Neural progenitor cell (in vitro differentiated cells): ENCODE measurements at regions not wholly inside any gene's neighbourhood (a gene's known extent, or its start where the extent isn't known, plus 50 kb on each side); places are given as distances from the start of the nearest gene placed in this dataset.

Experiments used
- DNase-seq: peaks from one replicate; pipeline ENCODE4 v3.0.0-alpha.2; 2016; ENCODE audit warnings: low spot score
- H2AFZ ChIP-seq: fragments of 200-600 bp; sonication (generic); replicated peaks from 2 replicates; pipeline ENCODE4 v1.6.1; 2016; ENCODE audit warnings: antibody characterized with exemption
- H3F3A ChIP-seq: fragments of 200-600 bp; sonication (generic); 2 replicates; pipeline ENCODE4 v1.6.1; 2016; ENCODE audit warnings: antibody characterized with exemption, low read depth
- H3K27ac ChIP-seq: fragments of 200-600 bp; sonication (generic); 2 replicates; pipeline ENCODE4 v1.5.1; 2016; ENCODE audit warnings: mild to moderate bottlenecking
- H3K27me3 ChIP-seq: fragments of 200-600 bp; sonication (generic); 2 replicates; pipeline ENCODE4 v1.6.1; 2016; ENCODE audit warnings: mild to moderate bottlenecking, moderate library complexity
- H3K36me3 ChIP-seq: fragments of 200-600 bp; sonication (generic); 2 replicates; pipeline ENCODE4 v1.5.1; 2016
- H3K4me1 ChIP-seq: fragments of 200-600 bp; sonication (generic); 2 replicates; pipeline ENCODE4 v1.6.1; 2016; ENCODE audit warnings: mixed run types
- H3K4me2 ChIP-seq: fragments of 200-600 bp; sonication (generic); 2 replicates; pipeline ENCODE4 v1.6.1; 2016
- H3K4me3 ChIP-seq: fragments of 200-600 bp; sonication (generic); 2 replicates; pipeline ENCODE4 v1.5.1; 2016
- H3K79me2 ChIP-seq: fragments of 200-600 bp; sonication (generic); 2 replicates; pipeline ENCODE4 v1.6.1; 2016; ENCODE audit warnings: low read depth
- H3K9ac ChIP-seq: fragments of 200-600 bp; sonication (generic); 2 replicates; pipeline ENCODE4 v1.6.1; 2016
- H3K9me3 ChIP-seq: fragments of 200-600 bp; sonication (generic); 2 replicates; pipeline ENCODE4 v1.5.1; 2016; ENCODE audit warnings: low read depth
- H4K20me1 ChIP-seq: fragments of 200-600 bp; sonication (generic); 2 replicates; pipeline ENCODE4 v1.6.1; 2016; ENCODE audit warnings: low read depth
- H3K27ac Mint-ChIP-seq: 3 replicates; pipeline ENCODE4 v1.8.0; 2021; ENCODE audit warnings: mixed read lengths
- H3K27me3 Mint-ChIP-seq: 2 replicates; pipeline ENCODE4 v1.8.0; 2022; ENCODE audit warnings: low read depth, mild to moderate bottlenecking, inconsistent platforms, moderate library complexity, mixed read lengths; ENCODE audit not compliant: insufficient read depth
- H3K36me3 Mint-ChIP-seq: 3 replicates; pipeline ENCODE4 v1.8.0; 2021; ENCODE audit warnings: mixed read lengths
- H3K4me1 Mint-ChIP-seq: 3 replicates; pipeline ENCODE4 v1.8.0; 2021; ENCODE audit warnings: mixed read lengths
- H3K4me3 Mint-ChIP-seq: 3 replicates; pipeline ENCODE4 v1.8.0; 2021; ENCODE audit warnings: mild to moderate bottlenecking, moderate library complexity, mixed read lengths
- H3K9me3 Mint-ChIP-seq: 3 replicates; pipeline ENCODE4 v1.8.0; 2020; ENCODE audit warnings: mixed read lengths
- EZH2 ChIP-seq: fragments of 200-600 bp; sonication (generic); IDR thresholded peaks from 2 replicates; pipeline ENCODE4 v1.6.1; 2017; ENCODE audit warnings: antibody characterized with exemption, mild to moderate bottlenecking, moderate library complexity
- EZH2phosphoT487 ChIP-seq: fragments of 200-600 bp; sonication (generic); IDR thresholded peaks from 2 replicates; pipeline ENCODE4 v1.6.1; 2017; ENCODE audit warnings: antibody characterized with exemption
- TF ChIP-seq, protein P1 (sequence below): fragments of 200-600 bp; sonication (generic); IDR thresholded peaks from 2 replicates; pipeline ENCODE4 v1.5.1; 2017; ENCODE audit warnings: antibody characterized with exemption, mild to moderate bottlenecking

DNA sequence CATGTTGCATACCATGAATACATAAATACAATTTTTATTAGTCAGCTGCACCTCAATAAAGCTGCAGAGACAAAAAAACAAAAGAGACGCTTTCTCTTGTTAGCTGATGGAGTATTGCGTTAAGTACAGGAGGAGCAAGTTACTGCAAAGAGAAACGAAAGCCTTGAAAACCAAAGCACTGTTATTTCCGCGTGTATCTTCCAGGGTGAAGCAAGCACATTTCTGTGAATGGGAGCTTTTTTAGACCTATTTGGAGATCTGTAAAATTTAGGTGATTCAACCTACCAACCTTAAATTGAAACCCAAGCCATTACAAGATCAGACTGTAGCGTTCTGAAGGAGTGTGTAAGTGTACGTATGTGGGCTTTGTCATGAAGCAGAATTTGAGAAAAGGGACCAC lies 390.4 kb downstream of the SOX9 start:
- peaks cover 15% of the 10 kb centered on the region for H3F3A ChIP-seq
- no peaks in the 10 kb centered on the region for H4K20me1 ChIP-seq
- Mint-ChIP-seq H3K9me3 (no peaks in the 10 kb centered on the region), H3K36me3 (no peaks in the 10 kb centered on the region), H3K4me3 (no peak overlapping the region), H3K4me1 (peaks cover 51% of the 10 kb centered on the region), H3K27ac (no peak overlapping the region), H3K27me3 (peaks cover 2% of the 10 kb centered on the region)
- no peaks in the 10 kb centered on the region for H3K27me3 ChIP-seq
- TF ChIP-seq EZH2 (no peak), EZH2phosphoT487 (no peak)
- TF ChIP-seq, protein P1, sequence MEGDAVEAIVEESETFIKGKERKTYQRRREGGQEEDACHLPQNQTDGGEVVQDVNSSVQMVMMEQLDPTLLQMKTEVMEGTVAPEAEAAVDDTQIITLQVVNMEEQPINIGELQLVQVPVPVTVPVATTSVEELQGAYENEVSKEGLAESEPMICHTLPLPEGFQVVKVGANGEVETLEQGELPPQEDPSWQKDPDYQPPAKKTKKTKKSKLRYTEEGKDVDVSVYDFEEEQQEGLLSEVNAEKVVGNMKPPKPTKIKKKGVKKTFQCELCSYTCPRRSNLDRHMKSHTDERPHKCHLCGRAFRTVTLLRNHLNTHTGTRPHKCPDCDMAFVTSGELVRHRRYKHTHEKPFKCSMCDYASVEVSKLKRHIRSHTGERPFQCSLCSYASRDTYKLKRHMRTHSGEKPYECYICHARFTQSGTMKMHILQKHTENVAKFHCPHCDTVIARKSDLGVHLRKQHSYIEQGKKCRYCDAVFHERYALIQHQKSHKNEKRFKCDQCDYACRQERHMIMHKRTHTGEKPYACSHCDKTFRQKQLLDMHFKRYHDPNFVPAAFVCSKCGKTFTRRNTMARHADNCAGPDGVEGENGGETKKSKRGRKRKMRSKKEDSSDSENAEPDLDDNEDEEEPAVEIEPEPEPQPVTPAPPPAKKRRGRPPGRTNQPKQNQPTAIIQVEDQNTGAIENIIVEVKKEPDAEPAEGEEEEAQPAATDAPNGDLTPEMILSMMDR: no peak
- H2AFZ ChIP-seq: no peak overlapping the region
- H3K9ac ChIP-seq: no peak overlapping the region
- H3K9me3 ChIP-seq: no peaks in the 10 kb centered on the region
- no peak overlapping the region for H3K4me3 ChIP-seq
- no peaks in the 10 kb centered on the region for H3K79me2 ChIP-seq
- H3K36me3 ChIP-seq: no peaks in the 10 kb centered on the region
- H3K4me2 ChIP-seq: no peak overlapping the region
- H3K27ac ChIP-seq: no peak overlapping the region
- peaks cover 41% of the 10 kb centered on the region for H3K4me1 ChIP-seq
- no peak for DNase-seq

DNA sequence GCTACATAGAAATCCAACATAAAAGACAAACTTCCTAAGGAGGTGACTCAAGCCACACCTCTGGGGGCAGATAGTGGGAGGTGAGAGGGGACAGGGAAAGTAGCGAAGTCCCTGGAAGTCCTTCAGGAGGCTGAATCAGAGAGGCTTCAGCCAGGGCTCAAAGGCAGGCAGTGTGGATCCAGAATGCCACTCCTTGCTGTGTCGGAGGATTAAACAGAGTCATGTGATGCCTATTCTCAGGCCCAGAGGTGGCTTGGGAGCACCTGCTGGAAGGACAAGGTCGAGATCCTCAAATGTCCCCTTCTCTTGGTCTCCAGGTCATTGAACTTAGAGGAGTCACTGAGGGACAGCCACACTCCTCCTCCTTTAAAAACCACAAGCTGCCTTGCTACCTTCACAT lies 391.1 kb downstream of the SOX9 start:
- H3K9me3 ChIP-seq: no peaks in the 10 kb centered on the region
- no peak overlapping the region for H3K9ac ChIP-seq
- Mint-ChIP-seq H3K9me3 (no peaks in the 10 kb centered on the region), H3K36me3 (no peaks in the 10 kb centered on the region), H3K4me1 (peaks cover 55% of the 10 kb centered on the region), H3K27ac (no peak overlapping the region), H3K4me3 (no peak overlapping the region), H3K27me3 (peaks cover 2% of the 10 kb centered on the region)
- no peaks in the 10 kb centered on the region for H3K79me2 ChIP-seq
- H3K27ac ChIP-seq: no peak overlapping the region
- H2AFZ ChIP-seq: no peak overlapping the region
- no peaks in the 10 kb centered on the region for H3K36me3 ChIP-seq
- H3K4me1 ChIP-seq: peaks cover 48% of the 10 kb centered on the region
- no peak overlapping the region for H3K4me3 ChIP-seq
- no peaks in the 10 kb centered on the region for H3K27me3 ChIP-seq
- H3K4me2 ChIP-seq: no peak overlapping the region
- no peaks in the 10 kb centered on the region for H4K20me1 ChIP-seq
- TF ChIP-seq EZH2phosphoT487 (no peak), EZH2 (no peak)
- TF ChIP-seq, protein P1: no peak
- DNase-seq: no peak
- peaks cover 15% of the 10 kb centered on the region for H3F3A ChIP-seq

DNA sequence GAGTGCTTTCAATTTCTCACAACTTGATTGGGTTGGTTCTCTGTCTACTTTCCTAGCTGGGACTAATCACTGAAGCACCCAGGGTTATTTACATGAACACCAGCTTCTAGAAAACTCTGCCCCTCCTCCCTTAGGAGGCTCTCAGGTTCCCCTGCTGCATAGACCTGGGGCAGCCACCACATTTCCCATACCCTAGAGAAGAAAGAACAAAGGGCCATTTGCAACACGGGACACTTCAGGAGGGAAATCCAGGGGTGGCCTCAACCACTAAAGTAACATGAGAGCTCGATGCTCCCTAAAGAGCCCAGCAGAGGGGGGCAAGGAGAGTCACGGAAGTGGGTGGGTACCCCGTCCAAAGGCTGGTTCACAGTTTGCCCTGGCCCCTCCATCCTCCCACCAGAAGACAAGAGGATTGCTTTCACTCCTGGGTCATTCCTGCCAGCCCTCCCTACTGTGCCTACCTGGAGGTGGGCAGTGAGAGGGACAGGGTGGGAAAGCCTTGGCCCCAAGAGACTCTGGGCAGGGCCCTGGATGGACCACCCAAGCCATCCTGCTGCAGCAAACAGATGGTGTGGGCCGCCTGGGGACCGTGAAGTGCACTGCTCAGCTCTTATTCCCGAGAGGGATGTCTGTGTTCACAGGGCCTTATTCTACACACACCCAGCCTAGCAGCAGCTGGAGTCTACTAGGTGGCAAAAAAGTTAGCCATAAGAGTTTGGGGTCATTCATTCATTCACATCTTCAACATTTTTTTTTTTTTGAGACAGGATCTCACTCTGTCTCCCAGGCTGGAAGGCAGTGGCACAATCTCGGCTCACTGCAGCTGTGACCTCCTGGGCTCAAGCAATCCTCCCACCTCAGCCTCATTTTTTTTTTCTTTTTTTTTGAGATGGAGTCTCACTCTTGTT lies 392.1 kb downstream of the SOX9 start:
- Mint-ChIP-seq H3K36me3 (no peaks in the 10 kb centered on the region), H3K4me3 (no peak overlapping the region), H3K9me3 (no peaks in the 10 kb centered on the region), H3K4me1 (peaks cover 65% of the 10 kb centered on the region), H3K27me3 (no peaks in the 10 kb centered on the region), H3K27ac (peak overlapping the region; percentile 42)
- Histone ChIP-seq H3K27ac (no peak overlapping the region), H3K4me2 (no peak overlapping the region), H3F3A (peaks cover 26% of the 10 kb centered on the region), H3K9ac (no peak overlapping the region), H3K4me3 (no peak overlapping the region), H3K9me3 (no peaks in the 10 kb centered on the region), H2AFZ (no peak overlapping the region), H3K27me3 (no peaks in the 10 kb centered on the region), H3K4me1 (peaks cover 58% of the 10 kb centered on the region), H3K36me3 (no peaks in the 10 kb centered on the region), H4K20me1 (no peaks in the 10 kb centered on the region), H3K79me2 (no peaks in the 10 kb centered on the region)
- TF ChIP-seq, protein P1: no peak
- TF ChIP-seq EZH2 (no peak), EZH2phosphoT487 (no peak)
- DNase-seq: no peak
